Osteocyte (in vitro differentiated cells): ENCODE measurements at regions not wholly inside any gene's neighbourhood (a gene's known extent, or its start where the extent isn't known, plus 50 kb on each side); places are given as distances from the start of the nearest gene placed in this dataset.

Experiments used
- DNase-seq: peaks from one replicate; pipeline ENCODE4 v3.0.0; 2021; ENCODE audit warnings: mixed read lengths; ENCODE audit not compliant: unreplicated experiment; ENCODE audit errors: extremely low spot score
- H3K27ac Mint-ChIP-seq: one replicate; pipeline ENCODE4 v1.8.0; 2021; ENCODE audit warnings: mild to moderate bottlenecking, mixed read lengths; ENCODE audit not compliant: unreplicated experiment
- H3K27me3 Mint-ChIP-seq: one replicate; pipeline ENCODE4 v1.8.0; 2021; ENCODE audit warnings: mixed read lengths; ENCODE audit not compliant: unreplicated experiment
- H3K36me3 Mint-ChIP-seq: one replicate; pipeline ENCODE4 v1.8.0; 2021; ENCODE audit warnings: mixed read lengths; ENCODE audit not compliant: unreplicated experiment
- H3K4me1 Mint-ChIP-seq: one replicate; pipeline ENCODE4 v1.8.0; 2021; ENCODE audit warnings: mixed read lengths; ENCODE audit not compliant: unreplicated experiment
- H3K4me3 Mint-ChIP-seq: one replicate; pipeline ENCODE4 v1.8.0; 2021; ENCODE audit warnings: mild to moderate bottlenecking, moderate library complexity, mixed read lengths; ENCODE audit not compliant: unreplicated experiment
- H3K9me3 Mint-ChIP-seq: one replicate; pipeline ENCODE4 v1.8.0; 2021; ENCODE audit warnings: mixed read lengths; ENCODE audit not compliant: unreplicated experiment
- TF ChIP-seq, protein P1 (sequence below): fragments of 200-600 bp; sonication (generic); IDR thresholded peaks from 2 replicates; pipeline ENCODE4 v1.5.0; 2021; ENCODE audit warnings: antibody characterized with exemption, mild to moderate bottlenecking, moderate library complexity

DNA sequence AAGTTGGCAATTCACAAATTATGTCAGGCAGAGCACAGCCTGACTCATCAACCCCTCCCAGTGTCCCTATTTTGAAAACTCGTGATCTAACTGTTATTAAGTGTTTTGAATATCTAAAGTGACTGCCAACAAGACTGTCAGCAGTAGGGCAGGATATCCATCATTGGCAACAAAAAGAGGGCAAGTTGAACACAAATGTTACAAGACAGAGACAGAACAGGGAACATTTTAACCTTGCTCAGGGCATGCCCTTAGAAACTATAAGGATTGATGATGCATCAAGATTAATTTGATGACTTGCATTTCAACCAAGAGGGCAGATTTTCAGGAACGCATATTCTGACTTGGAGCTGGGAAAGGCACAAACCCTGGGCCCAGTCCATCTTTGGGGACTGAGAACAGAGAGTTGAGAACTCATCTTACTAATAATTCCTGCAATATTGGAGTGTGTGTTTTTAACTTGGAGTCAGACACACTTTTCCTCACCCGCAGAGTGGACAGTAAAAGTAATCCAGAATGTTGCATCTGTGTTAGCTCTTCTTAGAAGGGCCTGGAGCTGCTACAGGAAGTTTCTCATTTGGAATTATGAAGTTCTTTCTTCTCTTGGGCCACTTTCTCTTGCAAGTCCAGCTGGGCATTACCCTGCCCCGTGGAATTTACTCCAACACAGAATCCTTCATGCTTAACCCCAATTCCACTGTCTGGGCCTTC lies 317.2 kb downstream of the LTN1 start:
- Mint-ChIP-seq H3K4me3 (no peak overlapping the region), H3K27ac (peak overlapping the region; percentile 16), H3K4me1 (peaks cover 10% of the 10 kb centered on the region), H3K9me3 (peaks cover 6% of the 10 kb centered on the region), H3K27me3 (no peaks in the 10 kb centered on the region), H3K36me3 (no peaks in the 10 kb centered on the region)
- DNase-seq, result no peak
- TF ChIP-seq, protein P1, sequence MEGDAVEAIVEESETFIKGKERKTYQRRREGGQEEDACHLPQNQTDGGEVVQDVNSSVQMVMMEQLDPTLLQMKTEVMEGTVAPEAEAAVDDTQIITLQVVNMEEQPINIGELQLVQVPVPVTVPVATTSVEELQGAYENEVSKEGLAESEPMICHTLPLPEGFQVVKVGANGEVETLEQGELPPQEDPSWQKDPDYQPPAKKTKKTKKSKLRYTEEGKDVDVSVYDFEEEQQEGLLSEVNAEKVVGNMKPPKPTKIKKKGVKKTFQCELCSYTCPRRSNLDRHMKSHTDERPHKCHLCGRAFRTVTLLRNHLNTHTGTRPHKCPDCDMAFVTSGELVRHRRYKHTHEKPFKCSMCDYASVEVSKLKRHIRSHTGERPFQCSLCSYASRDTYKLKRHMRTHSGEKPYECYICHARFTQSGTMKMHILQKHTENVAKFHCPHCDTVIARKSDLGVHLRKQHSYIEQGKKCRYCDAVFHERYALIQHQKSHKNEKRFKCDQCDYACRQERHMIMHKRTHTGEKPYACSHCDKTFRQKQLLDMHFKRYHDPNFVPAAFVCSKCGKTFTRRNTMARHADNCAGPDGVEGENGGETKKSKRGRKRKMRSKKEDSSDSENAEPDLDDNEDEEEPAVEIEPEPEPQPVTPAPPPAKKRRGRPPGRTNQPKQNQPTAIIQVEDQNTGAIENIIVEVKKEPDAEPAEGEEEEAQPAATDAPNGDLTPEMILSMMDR, result no peak

DNA sequence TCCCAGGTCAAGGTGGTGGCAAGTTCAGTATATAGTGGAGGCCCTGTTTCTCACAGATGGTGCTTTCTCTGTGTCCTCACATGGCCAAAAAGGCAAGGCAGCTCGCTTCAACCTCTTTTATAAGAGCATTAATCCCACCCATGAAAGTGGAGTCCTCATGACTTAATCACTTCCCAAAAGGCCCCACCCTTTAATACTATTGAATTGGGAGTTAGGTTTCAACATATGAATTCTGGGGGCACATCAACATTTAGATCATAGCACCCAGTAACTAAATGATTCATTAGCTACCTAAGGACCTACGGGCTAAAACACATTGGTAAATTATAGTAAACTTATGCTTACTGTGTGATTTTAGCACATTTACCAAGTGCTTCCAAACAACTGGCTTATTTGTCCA lies 317.9 kb downstream of the LTN1 start:
- no peak for DNase-seq
- Mint-ChIP-seq H3K27me3 (no peaks in the 10 kb centered on the region), H3K27ac (no peak overlapping the region), H3K36me3 (no peaks in the 10 kb centered on the region), H3K4me3 (no peak overlapping the region), H3K4me1 (peaks cover 10% of the 10 kb centered on the region), H3K9me3 (peaks cover 6% of the 10 kb centered on the region)
- TF ChIP-seq, protein P1, result no peak

DNA sequence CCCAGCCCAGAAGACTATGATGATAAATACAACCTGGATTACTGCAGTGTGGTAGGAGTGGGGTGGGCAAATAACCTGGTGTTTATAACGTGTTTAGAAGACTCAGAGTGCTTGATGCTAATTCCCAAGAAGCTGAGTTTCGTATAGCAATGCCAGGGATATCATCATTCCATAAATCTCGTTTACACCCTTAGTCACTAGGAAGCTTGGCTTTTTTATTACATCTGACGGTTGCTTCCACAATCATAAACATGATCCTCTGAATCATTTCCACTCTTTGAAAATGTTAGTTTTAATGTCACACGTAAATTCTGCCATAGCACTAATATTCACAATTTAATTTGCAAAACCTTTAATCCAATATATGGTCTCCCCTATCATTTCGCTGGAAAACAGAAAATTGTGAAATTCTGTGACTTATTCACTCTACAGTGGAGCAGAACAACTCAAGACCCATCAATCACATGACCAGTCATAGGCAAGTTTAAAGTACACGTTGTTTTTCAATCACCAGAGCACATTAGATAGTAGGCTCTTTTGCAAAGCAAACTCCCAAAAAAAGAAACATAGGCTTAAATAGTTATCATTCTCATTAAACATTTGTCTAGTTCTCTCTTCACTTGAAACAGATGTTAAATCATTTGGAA lies 321.0 kb downstream of the LTN1 start:
- H3K9me3 Mint-ChIP-seq, result no peaks in the 10 kb centered on the region
- H3K27ac Mint-ChIP-seq, result no peak overlapping the region
- no peaks in the 10 kb centered on the region for H3K27me3 Mint-ChIP-seq
- H3K4me3 Mint-ChIP-seq, result no peak overlapping the region
- no peak for DNase-seq
- peaks cover 10% of the 10 kb centered on the region for H3K4me1 Mint-ChIP-seq
- TF ChIP-seq, protein P1, result no peak
- no peaks in the 10 kb centered on the region for H3K36me3 Mint-ChIP-seq

DNA sequence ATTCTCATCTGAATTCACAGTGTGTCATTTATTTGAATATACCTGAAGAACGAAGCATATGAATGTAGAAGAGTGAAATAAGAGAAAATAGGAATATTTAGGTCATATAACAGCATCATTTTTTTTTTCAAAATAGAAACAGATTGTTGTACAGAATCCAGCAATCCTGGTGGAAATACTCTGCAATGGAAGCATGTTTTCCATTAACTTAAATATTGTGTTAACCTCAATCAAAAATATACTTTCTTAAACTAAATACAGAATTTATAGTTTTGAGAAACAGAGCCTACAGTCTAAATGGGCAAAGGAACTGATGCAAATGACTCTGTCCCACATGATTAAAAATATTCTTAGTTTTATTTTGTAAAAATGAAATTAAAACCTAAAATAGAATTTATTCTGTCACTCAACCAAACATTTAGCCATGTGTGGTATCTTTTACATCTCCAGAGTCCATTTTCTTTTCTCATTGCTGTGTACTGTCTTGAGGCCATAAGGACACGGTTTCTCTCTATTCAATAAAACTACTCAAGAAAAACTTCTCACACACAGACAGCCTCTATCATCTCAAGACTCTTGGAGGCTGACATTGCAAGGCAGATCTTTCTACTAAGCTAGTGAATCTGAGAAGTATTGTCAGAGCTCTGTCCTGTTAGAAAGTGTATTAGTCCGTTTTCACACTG lies 322.6 kb downstream of the LTN1 start:
- Mint-ChIP-seq H3K4me1 (peaks cover 3% of the 10 kb centered on the region), H3K36me3 (no peaks in the 10 kb centered on the region), H3K27me3 (no peaks in the 10 kb centered on the region), H3K27ac (no peak overlapping the region), H3K4me3 (no peak overlapping the region), H3K9me3 (no peaks in the 10 kb centered on the region)
- TF ChIP-seq, protein P1, result no peak
- no peak for DNase-seq

DNA sequence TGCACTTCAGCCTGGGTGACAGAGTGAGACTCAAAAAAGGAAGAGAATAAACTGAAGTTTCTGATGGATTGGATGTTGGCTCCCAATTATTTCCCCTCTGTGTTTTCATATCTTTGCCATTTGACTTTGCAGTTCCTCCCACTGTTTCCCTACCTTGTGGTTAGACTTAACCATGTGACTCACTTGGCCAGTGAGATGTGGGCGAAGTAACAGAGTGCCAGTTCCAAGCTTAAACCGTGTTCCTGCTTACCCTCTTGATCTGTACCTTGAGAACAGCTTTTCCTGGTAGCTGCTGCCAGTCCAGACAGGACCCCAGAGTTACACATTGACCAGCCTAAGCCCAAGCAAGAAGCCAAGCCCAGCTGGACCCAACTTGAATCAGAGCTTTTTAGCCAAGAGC lies 323.4 kb downstream of the LTN1 start:
- Mint-ChIP-seq H3K27me3 (no peaks in the 10 kb centered on the region), H3K9me3 (no peaks in the 10 kb centered on the region), H3K4me3 (no peak overlapping the region), H3K27ac (no peak overlapping the region), H3K36me3 (no peaks in the 10 kb centered on the region), H3K4me1 (no peaks in the 10 kb centered on the region)
- TF ChIP-seq, protein P1, result no peak
- no peak for DNase-seq
